Activated naive CD4-positive, alpha-beta T cell treated with anti-CD3 and anti-CD28 coated beads, Interleukin-2, amount 10 ng/mL, durations not matched to agents 7 days and 5 days (primary cell): ENCODE measurements at regions not wholly inside any gene's neighbourhood (a gene's known extent, or its start where the extent isn't known, plus 50 kb on each side); places are given as distances from the start of the nearest gene placed in this dataset.

Source experiments
- CTCF ChIA-PET: fragments of 350-600 bp; sonication (Branson Sonifier 250); formaldehyde crosslinking; loops from one replicate; lab custom pipeline; 2021; ENCODE audit warnings: antibody characterized with exemption; lab: Charles Lee
- DNase-seq: peaks from one replicate; pipeline ENCODE4 v3.0.0-alpha.2; 2020
- H3K27ac Mint-ChIP-seq: one replicate; pipeline ENCODE4 v1.8.0; 2021; ENCODE audit warnings: mild to moderate bottlenecking, moderate library complexity, mixed read lengths
- H3K27me3 Mint-ChIP-seq: one replicate; pipeline ENCODE4 v1.8.0; 2021; ENCODE audit warnings: mild to moderate bottlenecking, mixed read lengths
- H3K36me3 Mint-ChIP-seq: one replicate; pipeline ENCODE4 v1.8.0; 2021; ENCODE audit warnings: mixed read lengths
- H3K4me1 Mint-ChIP-seq: one replicate; pipeline ENCODE4 v1.8.0; 2021; ENCODE audit warnings: mixed read lengths
- H3K4me3 Mint-ChIP-seq: one replicate; pipeline ENCODE4 v1.8.0; 2021; ENCODE audit warnings: mild to moderate bottlenecking, moderate library complexity, mixed read lengths
- H3K9me3 Mint-ChIP-seq: one replicate; pipeline ENCODE4 v1.8.0; 2021; ENCODE audit warnings: mixed read lengths

DNA sequence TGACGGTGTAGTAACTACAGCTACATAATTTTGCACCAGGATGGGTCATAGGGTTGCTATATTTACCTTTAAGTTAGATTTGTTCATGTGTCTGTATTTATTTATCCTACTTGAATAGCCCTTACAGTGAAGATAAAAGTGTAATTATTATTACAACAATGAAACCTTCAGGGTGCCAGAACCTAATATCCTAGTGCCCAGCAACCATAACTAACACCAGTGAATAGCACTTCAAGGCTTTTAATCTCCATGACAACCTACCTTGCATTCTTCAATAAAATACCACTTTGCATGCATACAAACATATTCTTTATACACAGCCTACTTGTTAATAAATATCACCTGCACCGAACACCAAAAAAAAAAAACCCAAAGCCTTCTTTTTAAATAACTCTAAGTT, 58.7 kb upstream of the G2E3 start:
- CTCF ChIA-PET = no interaction called here

DNA sequence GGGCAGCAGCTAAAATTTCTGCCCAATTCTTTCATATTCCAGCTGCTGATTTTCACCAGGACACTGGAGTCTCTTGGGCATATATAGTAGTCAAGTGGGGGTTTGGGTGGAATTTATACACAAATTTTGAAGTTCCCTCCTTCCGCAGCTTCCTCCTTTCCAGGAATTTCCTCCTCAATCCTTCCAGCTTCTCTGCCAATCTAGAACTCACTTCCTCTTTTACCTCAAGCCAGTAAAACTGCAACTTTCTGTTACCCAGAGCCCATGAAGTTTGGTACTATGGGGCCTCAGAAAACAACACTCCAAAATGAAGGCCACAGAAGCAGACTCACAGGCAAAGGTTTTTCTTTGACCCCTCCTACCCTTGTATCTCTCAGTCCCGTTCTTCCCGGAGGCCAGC, 51.7 kb upstream of the G2E3 start:
- H3K27me3 Mint-ChIP-seq = no peaks in the 10 kb centered on the region

More for the DNA sequence above, 58.7 kb upstream of the G2E3 start:
- no peak for DNase-seq
- H3K36me3 Mint-ChIP-seq = no peaks in the 10 kb centered on the region
- peaks cover 3% of the 10 kb centered on the region for H3K27me3 Mint-ChIP-seq
- no peaks in the 10 kb centered on the region for H3K9me3 Mint-ChIP-seq
- no peak overlapping the region for H3K27ac Mint-ChIP-seq
- no peak overlapping the region for H3K4me3 Mint-ChIP-seq
- H3K4me1 Mint-ChIP-seq = no peaks in the 10 kb centered on the region

More for the DNA sequence above, 51.7 kb upstream of the G2E3 start:
- Mint-ChIP-seq H3K36me3 (no peaks in the 10 kb centered on the region), H3K9me3 (no peaks in the 10 kb centered on the region), H3K4me3 (no peak overlapping the region), H3K4me1 (no peaks in the 10 kb centered on the region), H3K27ac (no peak overlapping the region)
- DNase-seq = no peak
- CTCF ChIA-PET = interaction anchor here (0.5 kb wide), 1 partner anchor 15 kb away, joined by 3 read pairs; no protein-coding TSS in a partner anchor
